ENCODE measurements at regions not wholly inside any gene's neighbourhood (a gene's known extent, or its start where the extent isn't known, plus 50 kb on each side); places are given as distances from the start of the nearest gene placed in this dataset.
"Not testable (repeated sequence)": the region's sequence is repeated elsewhere in the genome, so short reads cannot be mapped to it uniquely, and the experiment has no call there.

- no peak for DNase-seq (ENCODE audit: low read depth, low spot score)
These were observed 294.2 kb upstream of the C16orf82 start for GRCh38 chr16:26772503-26772902.

- no peak for DNase-seq (ENCODE audit: low read depth, low spot score)
These were observed 288.9 kb upstream of the C16orf82 start for GRCh38 chr16:26777821-26778220.

- DNase-seq (ENCODE audit: low read depth, low spot score) = no peak
These were observed 278.8 kb upstream of the C16orf82 start for GRCh38 chr16:26787924-26788323.

- no peak for DNase-seq (ENCODE audit: low read depth, low spot score)
These were observed 275.6 kb upstream of the C16orf82 start for GRCh38 chr16:26791169-26791568.

DNA sequence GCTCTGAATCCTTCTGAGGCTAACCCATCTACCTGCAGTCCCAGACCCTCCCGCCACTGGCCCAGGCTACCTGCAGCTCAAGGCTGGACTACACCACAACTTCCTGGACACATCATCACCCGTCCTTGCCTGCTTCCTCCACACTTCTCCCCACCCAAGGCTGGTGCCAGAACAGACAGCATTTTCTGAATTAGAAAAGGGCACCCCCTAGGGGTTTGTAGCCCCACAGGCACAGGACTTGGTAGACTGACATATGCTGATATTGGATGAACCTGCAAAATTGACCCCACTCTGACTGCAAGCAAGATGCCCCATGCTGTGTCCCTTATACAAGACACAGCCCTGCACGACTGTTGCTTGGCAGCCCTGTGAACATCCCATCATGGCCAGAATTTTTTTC is 271.5 kb upstream of the C16orf82 start:
- DNase-seq (ENCODE audit: low read depth, low spot score) = no peak

DNA sequence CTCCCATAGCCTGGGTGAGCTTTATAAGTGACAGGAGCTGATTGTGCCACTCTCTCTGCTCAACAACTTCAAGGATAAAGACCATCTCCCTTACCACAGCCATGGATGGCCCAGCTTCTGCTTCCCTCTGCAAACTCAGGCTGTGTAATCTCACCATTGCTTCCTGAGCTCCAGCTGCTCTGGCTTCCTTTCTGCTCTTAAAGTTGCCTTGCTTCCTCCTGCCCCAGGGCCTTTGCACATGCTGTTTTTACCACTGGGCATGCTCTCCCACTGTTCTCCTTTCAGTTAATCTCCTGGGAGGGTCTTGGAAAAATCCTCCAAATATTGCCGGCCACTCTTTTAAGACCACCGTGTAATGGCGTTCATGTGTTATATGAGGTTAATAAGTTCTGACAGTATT is 265.1 kb upstream of the C16orf82 start:
- DNase-seq (ENCODE audit: low read depth, low spot score) = no peak

DNA sequence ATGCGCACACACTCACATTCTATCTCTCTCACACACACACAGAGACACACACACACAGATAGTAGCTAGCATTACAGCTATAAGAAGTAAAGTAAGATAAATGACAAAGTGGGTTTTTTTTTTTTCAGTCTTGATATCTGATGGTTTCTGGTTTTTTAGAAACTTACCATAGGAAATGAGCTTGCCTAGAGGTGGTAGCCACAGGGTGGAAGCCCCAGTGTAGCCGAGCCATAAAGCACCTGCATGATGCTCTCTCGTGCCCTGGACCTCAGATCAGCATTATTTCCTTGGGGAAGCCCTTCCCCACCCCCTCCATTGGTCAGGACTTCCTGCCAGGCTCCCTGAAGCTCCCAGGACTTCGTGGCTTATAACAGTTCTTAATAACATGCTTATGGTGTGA is 264.3 kb upstream of the C16orf82 start:
- no peak for DNase-seq (ENCODE audit: low read depth, low spot score)

- no peak for DNase-seq (ENCODE audit: low read depth, low spot score)
These were observed 263.8 kb upstream of the C16orf82 start for GRCh38 chr16:26802965-26803364.

DNA sequence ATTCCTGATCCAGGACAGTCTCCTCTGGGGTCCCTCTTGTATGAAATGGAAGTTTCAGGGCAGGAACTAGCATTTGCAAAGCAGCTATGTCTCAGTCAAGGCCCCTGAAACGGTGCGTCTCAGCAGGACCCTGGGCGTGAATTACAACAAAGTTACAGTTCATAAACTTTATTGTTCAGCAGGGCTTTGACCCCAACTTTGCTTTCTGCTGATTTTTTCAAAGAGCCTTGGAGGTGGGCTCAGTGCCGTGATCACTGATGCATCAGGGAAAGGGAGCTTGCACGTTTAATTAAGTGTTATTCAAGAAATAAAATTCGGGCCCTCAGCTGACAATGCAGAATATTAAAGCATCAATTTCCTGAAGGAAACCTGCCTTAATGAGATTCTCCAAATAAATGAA is 260.1 kb upstream of the C16orf82 start:
- no peak for DNase-seq (ENCODE audit: low read depth, low spot score)

GRCh38 chr16:26809461-26809860 is 257.3 kb upstream of the C16orf82 start:
- DNase-seq (ENCODE audit: low read depth, low spot score) = no peak

GRCh38 chr16:26816266-26816665 is 250.5 kb upstream of the C16orf82 start:
- no peak for DNase-seq (ENCODE audit: low read depth, low spot score)

GRCh38 chr16:26816885-26817571 is 249.7 kb upstream of the C16orf82 start:
- no peak for DNase-seq (ENCODE audit: low read depth, low spot score)

DNA sequence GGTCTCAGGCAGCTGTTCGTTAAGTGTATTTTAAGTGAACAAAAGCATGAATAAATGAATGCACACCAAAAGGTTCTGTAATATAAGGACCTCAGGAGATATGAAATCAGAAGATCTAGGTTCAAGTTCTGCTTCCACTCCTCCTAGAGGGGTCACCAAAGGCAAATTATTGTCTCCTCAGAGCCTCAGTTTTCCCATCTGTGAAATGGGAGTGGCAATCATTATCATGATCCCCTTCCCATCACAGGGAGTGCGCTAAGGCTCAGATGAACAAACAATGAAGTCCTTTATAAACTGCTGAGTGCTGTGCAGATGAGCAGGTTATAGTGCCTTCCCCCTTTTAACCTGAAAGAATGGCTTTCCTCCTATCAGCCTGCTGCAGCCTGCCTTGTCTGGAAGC is 248.3 kb upstream of the C16orf82 start:
- DNase-seq (ENCODE audit: low read depth, low spot score) = no peak

GRCh38 chr16:26824469-26824868 is 242.3 kb upstream of the C16orf82 start:
- DNase-seq (ENCODE audit: low read depth, low spot score) = no peak

DNA sequence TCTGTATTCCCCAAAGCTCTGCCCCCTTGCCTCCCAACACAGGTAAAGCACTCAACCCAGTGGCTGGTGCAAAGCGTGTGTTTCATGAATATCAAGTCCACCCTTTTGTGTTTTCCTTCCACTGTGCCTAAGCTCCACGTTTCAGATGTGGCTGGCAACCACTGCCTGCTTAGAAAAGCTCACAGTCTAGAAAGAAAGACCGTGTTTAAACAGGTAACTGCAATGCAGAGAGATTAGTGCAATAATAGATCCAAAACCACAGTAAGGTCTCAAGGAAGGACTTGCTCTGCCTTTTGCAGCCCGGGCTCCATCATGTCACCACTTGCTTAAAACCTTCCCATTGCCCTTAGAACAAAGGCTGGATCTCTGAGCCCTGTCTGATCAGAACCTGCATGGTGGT is 240.2 kb upstream of the C16orf82 start:
- no peak for DNase-seq (ENCODE audit: low read depth, low spot score)

GRCh38 chr16:26827386-26827785 is 239.3 kb upstream of the C16orf82 start:
- DNase-seq (ENCODE audit: low read depth, low spot score) = no peak

DNA sequence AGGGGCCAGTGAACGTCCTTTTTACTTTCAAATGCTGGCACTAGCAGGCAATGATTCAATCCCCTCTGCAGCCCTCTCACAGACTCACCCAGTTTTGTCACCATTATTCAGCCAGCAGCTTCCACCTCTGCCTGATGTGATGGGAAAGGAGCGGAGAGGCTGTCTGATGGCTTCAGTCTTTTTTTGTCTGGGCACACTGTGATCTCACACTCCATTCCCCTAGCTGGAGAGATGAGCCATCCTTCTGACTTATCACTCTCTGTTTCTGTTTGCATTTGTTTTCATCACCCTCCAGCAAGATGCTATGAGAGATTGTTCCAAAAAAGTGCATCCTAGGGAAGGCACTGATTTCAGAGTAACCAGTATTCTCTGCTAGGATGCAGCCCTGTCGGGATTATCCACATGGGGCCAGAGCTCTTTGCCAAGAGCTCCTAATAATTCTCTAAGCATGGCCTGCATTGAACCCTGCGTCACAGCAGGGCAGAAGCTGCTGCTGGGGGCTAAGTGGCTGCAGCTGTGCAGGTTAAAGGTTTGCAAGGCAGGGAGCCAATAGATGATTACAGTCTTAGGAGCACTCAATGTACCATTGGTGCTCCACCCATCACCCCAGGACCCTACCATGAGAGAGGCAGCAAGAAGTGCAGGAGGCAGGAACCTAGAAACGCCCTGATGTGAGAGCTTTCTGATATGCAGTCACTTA is 236.1 kb upstream of the C16orf82 start:
- DNase-seq (ENCODE audit: low read depth, low spot score) = peak; percentile 84

GRCh38 chr16:26836114-26836513 is 230.6 kb upstream of the C16orf82 start:
- DNase-seq (ENCODE audit: low read depth, low spot score) = not testable (repeated sequence)

GRCh38 chr16:26838931-26839330 is 227.8 kb upstream of the C16orf82 start:
- no peak for DNase-seq (ENCODE audit: low read depth, low spot score)

DNA sequence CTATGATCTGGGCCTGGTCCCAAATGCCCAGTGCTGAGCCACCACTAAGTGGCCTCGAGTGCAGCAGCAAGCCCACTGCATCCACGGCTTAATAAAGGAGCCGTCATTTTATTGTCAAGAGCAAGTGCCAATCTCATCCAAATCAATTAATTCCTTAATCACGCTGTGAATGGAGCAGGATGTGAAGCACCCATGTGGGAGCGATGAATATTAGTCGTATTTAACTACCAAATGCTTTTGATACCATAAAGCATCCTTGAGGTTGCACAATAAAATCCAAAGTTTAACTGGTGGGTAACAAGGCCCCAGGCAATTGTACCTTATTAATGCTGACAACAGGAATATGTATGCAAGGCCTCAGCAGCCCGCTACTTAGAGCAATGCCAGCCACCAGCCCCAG is 226.0 kb upstream of the C16orf82 start:
- DNase-seq (ENCODE audit: low read depth, low spot score) = no peak

DNA sequence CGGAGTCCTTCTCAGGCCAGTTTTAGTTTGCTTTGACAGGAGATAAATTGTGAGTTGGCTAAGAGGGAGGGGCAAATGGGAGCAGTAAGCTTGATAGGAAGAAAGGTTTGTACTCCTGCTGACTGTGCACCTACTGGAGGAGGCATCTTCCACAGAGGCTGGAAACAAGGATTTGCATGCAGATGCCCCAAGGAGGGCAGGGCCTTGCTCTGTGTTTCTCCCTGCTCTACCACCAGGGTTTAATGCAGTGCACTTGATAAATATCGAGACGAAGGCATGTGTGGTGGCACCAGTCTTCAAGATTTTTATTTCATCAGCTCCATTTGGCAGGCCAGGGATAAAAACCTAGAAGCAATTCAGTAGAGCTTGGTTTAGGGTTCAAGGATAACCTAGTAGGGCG is 210.5 kb upstream of the C16orf82 start:
- DNase-seq (ENCODE audit: low read depth, low spot score) = no peak

GRCh38 chr16:26856791-26857190 is 209.9 kb upstream of the C16orf82 start:
- no peak for DNase-seq (ENCODE audit: low read depth, low spot score)

GRCh38 chr16:26857371-26857770 is 209.4 kb upstream of the C16orf82 start:
- no peak for DNase-seq (ENCODE audit: low read depth, low spot score)

GRCh38 chr16:26860506-26860905 is 206.2 kb upstream of the C16orf82 start:
- no peak for DNase-seq (ENCODE audit: low read depth, low spot score)
